ENCODE measurements at regions not wholly inside any gene's neighbourhood (a gene's known extent, or its start where the extent isn't known, plus 50 kb on each side); places are given as distances from the start of the nearest gene placed in this dataset.
A peak's percentile ranks its signal among the peaks of the same experiment; 100 is the strongest.

DNA sequence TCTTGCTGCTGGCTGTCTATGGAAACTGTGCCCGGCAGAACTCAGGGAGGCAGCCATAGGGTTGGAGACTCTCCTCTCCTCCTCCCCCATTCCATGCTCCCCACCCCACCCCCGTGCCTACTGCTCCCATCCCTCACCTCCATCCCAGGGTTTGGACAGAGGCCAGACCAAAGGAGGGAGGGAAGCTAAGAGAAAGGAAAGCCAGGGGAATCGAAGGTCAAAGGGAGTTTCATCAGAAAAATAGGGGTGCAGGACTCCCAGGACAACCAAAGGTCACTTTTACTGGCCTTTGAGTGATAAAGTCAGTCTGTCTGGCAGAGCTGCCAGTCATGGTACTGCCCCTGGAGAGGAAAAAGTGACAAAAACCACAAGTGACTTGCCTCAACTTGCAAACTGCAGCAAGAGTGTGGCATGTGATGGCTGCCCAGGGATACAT lies 187.3 kb upstream of the CTAGE1 start:
- intact Hi-C loops (cut with DNase I) = loop anchor here (5.0 kb wide), 1 partner anchor 102 kb away; no protein-coding TSS in a partner anchor
- DNase-seq (ENCODE audit: low spot score) = no peak

- intact Hi-C loops (cut with DNase I) = loop anchor here (5.0 kb wide), 1 partner anchor 102 kb away; no protein-coding TSS in a partner anchor
- no peak for DNase-seq (ENCODE audit: low spot score)
These were observed 188.0 kb upstream of the CTAGE1 start for GRCh38 chr18:22605736-22606135.

DNA sequence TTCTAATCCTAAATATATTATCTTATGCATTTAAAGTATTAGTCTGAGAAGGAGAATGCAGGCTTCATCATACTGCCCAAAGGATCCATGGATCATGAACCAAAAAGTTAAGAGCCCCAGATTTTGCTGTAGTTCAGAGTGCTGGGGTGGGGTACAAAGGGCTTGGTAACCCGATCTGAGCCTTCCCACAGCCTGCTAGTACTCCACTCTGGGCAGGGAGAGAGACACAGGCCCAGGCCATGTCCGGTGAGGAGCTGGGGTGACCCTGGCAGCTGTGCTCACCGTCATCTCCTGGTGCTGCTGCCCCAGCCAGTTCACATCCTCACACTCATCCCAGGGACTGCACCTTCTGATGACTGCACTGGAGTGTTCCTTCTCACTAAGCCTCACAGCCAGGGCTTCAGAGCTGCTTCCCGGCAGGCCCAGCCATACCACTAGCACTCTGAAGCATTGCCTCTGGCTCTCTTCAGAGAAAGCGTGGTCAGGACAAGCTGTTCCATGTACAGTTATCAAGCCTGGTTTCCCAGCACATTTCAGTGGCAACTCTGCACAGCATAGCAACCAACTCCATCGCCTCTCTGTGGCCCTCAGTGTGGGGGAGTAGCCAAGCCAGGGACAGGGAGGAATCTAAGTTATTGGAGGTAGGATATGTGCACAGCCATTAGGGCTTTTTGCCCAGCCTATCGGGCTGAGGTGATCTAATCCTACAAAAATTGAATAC lies 189.0 kb upstream of the CTAGE1 start:
- no peak for DNase-seq (ENCODE audit: low spot score)
- intact Hi-C loops (cut with DNase I) = loop anchor here (5.0 kb wide), 1 partner anchor 101 kb away; no protein-coding TSS in a partner anchor

- DNase-seq (ENCODE audit: low spot score) = no peak
- intact Hi-C loops (cut with DNase I) = loop anchor here (5.0 kb wide), 1 partner anchor 100 kb away; no protein-coding TSS in a partner anchor
These were observed 189.5 kb upstream of the CTAGE1 start for GRCh38 chr18:22607284-22607635.

DNA sequence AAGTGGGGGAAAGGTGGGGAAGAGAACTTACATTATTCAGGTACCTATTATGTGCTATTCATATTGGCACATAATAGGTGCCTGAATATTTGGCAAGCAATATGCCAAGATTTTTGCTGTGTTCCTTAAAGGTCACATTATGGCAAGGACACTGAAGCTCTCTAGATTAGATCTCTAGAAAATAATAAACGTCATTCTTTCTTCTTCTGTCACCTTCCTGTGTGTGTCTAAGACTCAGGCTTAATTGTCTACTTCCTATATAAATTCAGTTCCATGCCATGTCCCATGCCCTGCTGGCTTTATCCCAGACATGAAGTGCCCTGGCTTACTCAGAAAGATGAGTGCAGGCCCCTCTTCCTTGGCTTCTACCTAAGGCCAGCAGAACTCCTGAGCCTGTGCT lies 191.1 kb upstream of the CTAGE1 start:
- DNase-seq (ENCODE audit: low spot score) = no peak
- intact Hi-C loops (cut with DNase I) = loop anchor here (5.0 kb wide), 1 partner anchor 98 kb away; no protein-coding TSS in a partner anchor

GRCh38 chr18:22609642-22610041 lies 191.9 kb upstream of the CTAGE1 start:
- intact Hi-C loops (cut with DNase I) = loop anchor here (5.0 kb wide), 1 partner anchor 98 kb away; no protein-coding TSS in a partner anchor
- peak; percentile 81 for DNase-seq (ENCODE audit: low spot score)

GRCh38 chr18:22613058-22613690 lies 195.5 kb upstream of the CTAGE1 start:
- no peak for DNase-seq (ENCODE audit: low spot score)
- intact Hi-C loops (cut with DNase I) = no loop called here

- no peak for DNase-seq (ENCODE audit: low spot score)
- intact Hi-C loops (cut with DNase I) = no loop called here
These were observed 196.1 kb upstream of the CTAGE1 start for GRCh38 chr18:22613788-22614187.

DNA sequence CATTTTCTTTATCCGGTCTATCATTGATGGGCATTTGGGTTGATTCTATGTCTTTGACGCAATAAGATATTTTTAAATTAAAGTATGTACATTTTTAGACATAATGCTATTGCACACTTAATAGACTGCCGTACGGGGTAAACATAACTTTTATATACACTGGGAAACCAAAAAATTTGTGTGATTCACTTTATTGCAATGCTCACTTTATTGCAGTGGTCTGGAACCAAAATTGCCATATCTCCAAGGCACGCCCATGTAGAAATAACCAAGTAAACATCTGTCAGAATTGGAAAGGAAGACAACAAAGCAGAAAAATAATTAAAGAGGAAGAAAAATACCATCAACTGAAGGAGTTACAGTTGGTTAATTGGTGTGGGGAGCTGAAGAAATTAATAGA lies 205.8 kb upstream of the CTAGE1 start:
- no peak for DNase-seq (ENCODE audit: low spot score)
- intact Hi-C loops (cut with DNase I) = no loop called here

DNA sequence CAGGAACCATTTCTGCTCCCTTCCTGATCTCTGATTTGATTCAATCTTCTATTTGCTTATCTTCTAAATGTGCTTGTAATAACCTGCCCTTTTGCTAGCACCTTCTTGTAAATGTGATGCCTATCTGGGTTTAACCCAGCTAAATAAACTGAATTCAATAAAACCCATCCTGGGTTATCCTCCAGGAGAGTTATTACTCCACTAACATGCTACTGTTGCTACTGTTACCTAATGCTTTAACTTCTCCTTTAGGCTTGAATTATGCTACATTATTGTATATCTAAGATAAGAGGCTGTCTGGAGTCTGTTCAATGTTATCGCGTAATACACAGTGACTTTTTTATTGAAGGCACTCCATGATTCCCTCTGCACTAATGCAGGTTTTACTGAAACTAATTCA lies 206.5 kb upstream of the CTAGE1 start:
- intact Hi-C loops (cut with DNase I) = no loop called here
- no peak for DNase-seq (ENCODE audit: low spot score)

DNA sequence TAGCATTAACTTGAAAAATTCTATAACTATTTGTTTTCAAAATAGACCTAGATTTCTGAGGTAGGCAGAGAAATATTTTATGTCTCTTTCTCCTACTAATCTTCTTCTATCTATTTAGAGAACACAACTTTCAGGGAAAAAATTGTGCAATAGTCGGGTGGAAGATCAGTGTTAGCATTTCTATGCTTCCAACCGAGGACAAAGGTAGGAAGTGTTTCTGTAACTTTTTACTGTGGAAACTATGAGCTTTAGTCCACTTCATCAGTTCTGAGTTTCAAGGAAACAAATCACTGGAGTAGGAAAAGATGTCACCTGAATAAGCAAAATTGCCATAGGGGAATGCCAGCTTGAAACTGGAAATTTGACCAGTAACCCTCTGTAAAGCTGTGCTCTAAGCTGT lies 207.7 kb upstream of the CTAGE1 start:
- DNase-seq (ENCODE audit: low spot score) = no peak
- intact Hi-C loops (cut with DNase I) = no loop called here

- intact Hi-C loops (cut with DNase I) = no loop called here
- DNase-seq (ENCODE audit: low spot score) = no peak
These were observed 209.1 kb upstream of the CTAGE1 start for GRCh38 chr18:22626771-22627170.

DNA sequence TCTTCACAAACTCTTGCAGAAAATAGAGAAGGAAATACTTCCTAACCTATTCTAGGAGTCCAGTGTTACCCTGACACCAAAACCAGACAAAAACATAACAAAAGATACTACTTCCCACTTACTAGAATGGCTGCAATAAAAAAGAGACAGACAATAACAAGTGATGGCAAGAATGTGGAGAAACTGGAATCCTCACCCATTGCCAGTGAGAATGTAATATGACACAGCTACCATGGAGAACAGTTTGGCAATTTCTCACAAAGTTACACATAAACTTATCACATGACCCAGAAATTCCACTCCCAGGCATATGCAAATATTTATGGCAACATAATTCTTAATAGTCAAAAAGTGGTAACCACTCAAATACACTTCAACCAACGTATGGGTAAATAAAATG lies 209.8 kb upstream of the CTAGE1 start:
- intact Hi-C loops (cut with DNase I) = no loop called here
- no peak for DNase-seq (ENCODE audit: low spot score)

- DNase-seq (ENCODE audit: low spot score) = no peak
- intact Hi-C loops (cut with DNase I) = no loop called here
These were observed 211.2 kb upstream of the CTAGE1 start for GRCh38 chr18:22628795-22629510.

- intact Hi-C loops (cut with DNase I) = no loop called here
- no peak for DNase-seq (ENCODE audit: low spot score)
These were observed 213.3 kb upstream of the CTAGE1 start for GRCh38 chr18:22630980-22631379.

DNA sequence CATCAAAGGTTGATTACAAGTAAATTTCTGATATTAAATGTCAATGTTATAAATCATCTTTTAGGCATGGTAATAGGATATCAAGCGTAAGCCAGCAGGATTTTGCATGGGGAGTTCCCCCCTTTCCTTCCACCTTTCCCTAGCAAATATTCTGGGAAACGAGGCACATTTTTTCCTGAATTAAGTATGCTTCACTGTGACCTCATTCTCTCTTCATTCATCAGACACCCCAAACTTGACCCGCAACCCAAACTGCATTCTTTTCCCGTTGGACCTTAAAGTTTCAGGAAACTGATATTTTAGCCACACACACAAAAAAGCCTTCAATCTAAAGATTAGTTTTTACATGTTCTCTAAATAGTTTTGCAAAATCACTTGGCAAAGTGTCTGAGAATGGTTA lies 214.5 kb upstream of the CTAGE1 start:
- intact Hi-C loops (cut with DNase I) = no loop called here
- no peak for DNase-seq (ENCODE audit: low spot score)

GRCh38 chr18:22634464-22634863 lies 216.7 kb upstream of the CTAGE1 start:
- DNase-seq (ENCODE audit: low spot score) = no peak
- intact Hi-C loops (cut with DNase I) = no loop called here

GRCh38 chr18:22637787-22638186 lies 220.1 kb upstream of the CTAGE1 start:
- intact Hi-C loops (cut with DNase I) = no loop called here
- DNase-seq (ENCODE audit: low spot score) = no peak

DNA sequence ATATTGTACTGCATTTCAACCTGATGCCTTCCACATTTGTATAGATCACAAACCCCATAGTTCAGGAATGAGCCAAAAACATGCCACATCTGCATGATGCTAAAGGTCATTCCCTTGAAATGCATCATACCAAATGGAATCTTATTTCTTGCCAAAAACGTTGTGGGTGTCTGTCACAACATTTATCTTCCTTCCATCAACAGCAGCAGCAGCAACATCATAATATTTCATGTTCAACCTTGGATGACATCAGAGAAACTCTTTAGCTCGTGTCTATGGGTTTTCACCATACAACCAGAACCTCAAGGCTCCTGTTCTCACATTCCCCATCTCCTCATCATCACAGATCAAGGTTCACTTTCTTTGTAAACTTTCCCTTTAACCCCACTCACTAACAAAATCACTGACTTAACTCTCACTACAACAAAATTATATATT lies 221.3 kb upstream of the CTAGE1 start:
- intact Hi-C loops (cut with DNase I) = no loop called here

DNA sequence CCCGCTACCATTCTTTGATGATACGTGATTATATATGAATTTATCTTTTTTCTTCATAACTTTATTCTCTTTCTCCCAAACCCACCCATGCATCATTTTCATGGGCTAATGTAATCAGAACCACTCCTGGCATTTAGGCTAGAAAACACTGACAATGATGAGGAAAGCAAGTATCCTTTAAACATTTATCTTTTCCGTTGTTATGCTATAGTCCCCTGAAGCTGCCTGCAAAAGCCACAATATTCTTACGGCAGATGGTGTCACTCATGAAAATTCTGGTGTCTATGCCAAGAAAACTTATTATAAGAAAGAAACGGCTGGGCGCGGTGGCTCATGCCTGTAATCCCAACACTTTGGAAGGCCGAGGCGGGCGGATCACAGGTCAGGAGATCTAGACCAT lies 221.8 kb upstream of the CTAGE1 start:
- no peak for DNase-seq (ENCODE audit: low spot score)
- intact Hi-C loops (cut with DNase I) = no loop called here

More for the DNA sequence above, 221.3 kb upstream of the CTAGE1 start:
- no peak for DNase-seq (ENCODE audit: low spot score)
